ENCODE measurements at regions not wholly inside any gene's neighbourhood (a gene's known extent, or its start where the extent isn't known, plus 50 kb on each side); places are given as distances from the start of the nearest gene placed in this dataset.

- CTCF ChIA-PET (ENCODE audit: low intra/inter-chr PET ratio): no interaction called here
- FAIRE-seq: no peak
- no peak for TF ChIP-seq DEAF1 (CRISPR knock-in tag; IDR thresholded peaks at IDR 0.05)
- no peak for TF ChIP-seq GMEB1 (CRISPR knock-in tag; IDR thresholded peaks at IDR 0.05)
- no peak for TF ChIP-seq ZNF639 (CRISPR knock-in tag; conservative IDR thresholded peaks at IDR 0.05 in 1 of 2, IDR thresholded peaks at IDR 0.05 in 1 of 2)
- TF ChIP-seq TARDBP (IDR thresholded peaks at IDR 0.05): no peak
- no peak for TF ChIP-seq ZBTB11 (CRISPR knock-in tag; IDR thresholded peaks at IDR 0.05)
- no peak for TF ChIP-seq SMAD1 (IDR thresholded peaks at IDR 0.05; ENCODE audit: low read depth, low read length, partially characterized antibody)
- TF ChIP-seq JUND (IDR thresholded peaks at IDR 0.05; ENCODE audit: borderline replicate concordance, low read depth, low read length): no peak
- no peak for TF ChIP-seq JUND (tag; IDR thresholded peaks at IDR 0.05; ENCODE audit: borderline replicate concordance, low read depth, low read length)
- no peak for TF ChIP-seq PURB (CRISPR knock-in tag; IDR thresholded peaks at IDR 0.05; ENCODE audit: low read depth)
- TF ChIP-seq SMARCB1 (IDR thresholded peaks at IDR 0.05; ENCODE audit: insufficient read length, low read depth): no peak
Measured at GRCh38 chr12:114868995-114869834, 185.2 kb upstream of the TBX3 start.

More at GRCh38 chr12:114868995-114869834, 185.2 kb upstream of the TBX3 start:
- H3K9me1 ChIP-seq (ENCODE audit: control insufficient read depth, insufficient read depth, low read length): no peaks in the 10 kb centered on the region
- no peak overlapping the region for H3K9ac ChIP-seq (ENCODE audit: insufficient read depth in 1 of 2, low read depth in 2 of 2, low read length in 2 of 2)
- in situ Hi-C loops (cut with MboI): no loop called here
- no peak overlapping the region for H3K27ac ChIP-seq (ENCODE audit: extremely low read depth, low read depth, low read length)
- ATAC-seq: no peak
- H3K9me3 ChIP-seq (replicated peaks; ENCODE audit: control insufficient read depth, insufficient read depth, low read depth, low read length): no peaks in the 10 kb centered on the region
- intact Hi-C loops (cut with micrococcal nuclease): no loop called here
- POLR2A ChIA-PET: no interaction called here
- no peaks in the 10 kb centered on the region for H3K79me2 ChIP-seq (ENCODE audit: control insufficient read depth, insufficient read depth, low read length)
- no peak overlapping the region for H2AFZ ChIP-seq (ENCODE audit: low read depth, low read length)
- no peak for DNase-seq (ENCODE audit: extremely low read depth in 1 of 4, low spot score in 3 of 4)
- H3K4me3 ChIP-seq: no peak overlapping the region
- H3K4me2 ChIP-seq (ENCODE audit: insufficient read depth, low read length): no peak overlapping the region
- H3K36me3 ChIP-seq (ENCODE audit: control insufficient read depth, insufficient read depth, low read length): no peaks in the 10 kb centered on the region
- no peaks in the 10 kb centered on the region for H3K4me1 ChIP-seq (replicated peaks in 1 of 2; ENCODE audit: control insufficient read depth in 2 of 2, insufficient read depth in 2 of 2, low read length in 2 of 2)
- 2% methylated on average over 14 of the region's 14 CpGs for WGBS (ENCODE audit: insufficient coverage, low coverage, missing lambda C conversion rate)
- H3K27me3 ChIP-seq (ENCODE audit: control insufficient read depth in 2 of 2, insufficient read depth in 2 of 2, low read length in 2 of 2): no peaks in the 10 kb centered on the region
- BruUV-seq (replicated peaks): no TSS peak
- H4K20me1 ChIP-seq (replicated peaks; ENCODE audit: control insufficient read depth, insufficient read depth, low read length): no peaks in the 10 kb centered on the region

Data from K562 (cell line).